ENCODE measurements at regions not wholly inside any gene's neighbourhood (a gene's known extent, or its start where the extent isn't known, plus 50 kb on each side); places are given as distances from the start of the nearest gene placed in this dataset.
"Not testable (repeated sequence)": the region's sequence is repeated elsewhere in the genome, so short reads cannot be mapped to it uniquely, and the experiment has no call there.

GRCh38 chr1:182248721-182249120, 142.9 kb downstream of the GLUL start:
- H3K4me1 Mint-ChIP-seq = no peaks in the 10 kb centered on the region
- H3K4me3 Mint-ChIP-seq = no peak overlapping the region
- intact Hi-C loops (cut with micrococcal nuclease) = no loop called here
- 40% methylated on average over 3 of the region's 5 CpGs for whole genome bisulfite sequencing (ENCODE audit: insufficient coverage)
- TF ChIP-seq CTCF (IDR thresholded peaks at IDR 0.05) = no peak
- ATAC-seq (no peak), DNase-seq (no peak)
- H3K36me3 ChIP-seq (ENCODE audit: control insufficient read depth, insufficient read depth, low read length) = no peaks in the 10 kb centered on the region
- no peaks in the 10 kb centered on the region for H3K36me3 Mint-ChIP-seq
- H3K27me3 ChIP-seq (ENCODE audit: control insufficient read depth, insufficient read depth, low read length) = no peaks in the 10 kb centered on the region
- H3K4me1 ChIP-seq (ENCODE audit: control insufficient read depth, insufficient read depth, low read length) = no peaks in the 10 kb centered on the region
- no peak overlapping the region for H3K27ac ChIP-seq (ENCODE audit: low read length)
- H3K27me3 Mint-ChIP-seq (ENCODE audit: low read depth in 2 of 2) = no peaks in the 10 kb centered on the region
- no peaks in the 10 kb centered on the region for H3K9me3 Mint-ChIP-seq
- H3K27ac Mint-ChIP-seq = no peak overlapping the region
- no peak overlapping the region for H3K4me3 ChIP-seq (ENCODE audit: low read length)
- no peaks in the 10 kb centered on the region for H3K9me3 ChIP-seq (ENCODE audit: control insufficient read depth, insufficient read depth, low read length)

- DNase-seq; H3K4me3 ChIP-seq (ENCODE audit: low read length); H3K4me1 ChIP-seq (ENCODE audit: control insufficient read depth, insufficient read depth, low read length); H3K27ac ChIP-seq (ENCODE audit: low read length); ATAC-seq; intact Hi-C loops (cut with micrococcal nuclease); H3K36me3 ChIP-seq (ENCODE audit: control insufficient read depth, insufficient read depth, low read length); H3K9me3 Mint-ChIP-seq; H3K9me3 ChIP-seq (ENCODE audit: control insufficient read depth, insufficient read depth, low read length); H3K27me3 ChIP-seq (ENCODE audit: control insufficient read depth, insufficient read depth, low read length); H3K4me3 Mint-ChIP-seq; H3K27ac Mint-ChIP-seq; H3K36me3 Mint-ChIP-seq; H3K4me1 Mint-ChIP-seq; H3K27me3 Mint-ChIP-seq (ENCODE audit: low read depth in 2 of 2): not testable (repeated sequence)
- no CpG with 5 or more reads among the region's 2 CpGs for WGBS (ENCODE audit: insufficient coverage)
Measured at GRCh38 chr1:182247813-182248212, 143.8 kb downstream of the GLUL start.

GRCh38 chr1:182246783-182247182, 144.8 kb downstream of the GLUL start:
- Histone ChIP-seq H3K9me3 (ENCODE audit: control insufficient read depth, insufficient read depth, low read length) (no peaks in the 10 kb centered on the region), H3K4me1 (ENCODE audit: control insufficient read depth, insufficient read depth, low read length) (no peaks in the 10 kb centered on the region), H3K27ac (ENCODE audit: low read length) (no peak overlapping the region), H3K27me3 (ENCODE audit: control insufficient read depth, insufficient read depth, low read length) (no peaks in the 10 kb centered on the region), H3K36me3 (ENCODE audit: control insufficient read depth, insufficient read depth, low read length) (no peaks in the 10 kb centered on the region), H3K4me3 (ENCODE audit: low read length) (no peak overlapping the region)
- Mint-ChIP-seq H3K27me3 (ENCODE audit: low read depth in 2 of 2) (peaks cover 3 to 7% of the 10 kb centered on the region in 2 donors), H3K9me3 (no peaks in the 10 kb centered on the region), H3K27ac (no peak overlapping the region), H3K4me1 (no peaks in the 10 kb centered on the region), H3K4me3 (no peak overlapping the region), H3K36me3 (no peaks in the 10 kb centered on the region)
- no peak for DNase-seq
- TF ChIP-seq CTCF (IDR thresholded peaks at IDR 0.05) = no peak
- ATAC-seq = no peak
- WGBS (ENCODE audit: insufficient coverage) = 94% methylated on average over 5 of the region's 5 CpGs
- intact Hi-C loops (cut with micrococcal nuclease) = no loop called here

GRCh38 chr1:182245040-182245439, 146.6 kb downstream of the GLUL start:
- no peak overlapping the region for H3K4me3 ChIP-seq (ENCODE audit: low read length)

More at GRCh38 chr1:182245040-182245439, 146.6 kb downstream of the GLUL start:
- intact Hi-C loops (cut with micrococcal nuclease) = no loop called here
- no peak overlapping the region for H3K4me3 Mint-ChIP-seq
- H3K4me1 Mint-ChIP-seq = no peaks in the 10 kb centered on the region
- peaks cover 7 to 20% of the 10 kb centered on the region in 2 donors for H3K27me3 Mint-ChIP-seq (ENCODE audit: low read depth in 2 of 2)
- H3K9me3 Mint-ChIP-seq = no peaks in the 10 kb centered on the region
- Histone ChIP-seq H3K4me1 (ENCODE audit: control insufficient read depth, insufficient read depth, low read length) (no peaks in the 10 kb centered on the region), H3K27ac (ENCODE audit: low read length) (no peak overlapping the region), H3K27me3 (ENCODE audit: control insufficient read depth, insufficient read depth, low read length) (no peaks in the 10 kb centered on the region), H3K36me3 (ENCODE audit: control insufficient read depth, insufficient read depth, low read length) (no peaks in the 10 kb centered on the region), H3K9me3 (ENCODE audit: control insufficient read depth, insufficient read depth, low read length) (no peaks in the 10 kb centered on the region)
- no peak overlapping the region for H3K27ac Mint-ChIP-seq
- ATAC-seq (no peak), DNase-seq (no peak)
- H3K36me3 Mint-ChIP-seq = no peaks in the 10 kb centered on the region
- no peak for TF ChIP-seq CTCF (IDR thresholded peaks at IDR 0.05)
- 96% methylated on average over 4 of the region's 4 CpGs for WGBS (ENCODE audit: insufficient coverage)
